Activated CD4-positive, alpha-beta T cell treated with anti-CD3 and anti-CD28 coated beads for 48 hours (primary cell): ENCODE measurements at regions not wholly inside any gene's neighbourhood (a gene's known extent, or its start where the extent isn't known, plus 50 kb on each side); places are given as distances from the start of the nearest gene placed in this dataset.

ENCODE experiments used
- DNase-seq: peaks from one replicate; pipeline ENCODE4 v3.0.0-alpha.2; 2020

GRCh38 chr20:17023806-17024205, 203.0 kb upstream of the PCSK2 start:
- no peak for DNase-seq

- DNase-seq: no peak
These were observed 202.2 kb upstream of the PCSK2 start for GRCh38 chr20:17024513-17025119.

GRCh38 chr20:17026346-17026745, 200.5 kb upstream of the PCSK2 start:
- no peak for DNase-seq

GRCh38 chr20:17029698-17030097, 197.1 kb upstream of the PCSK2 start:
- DNase-seq: no peak

- no peak for DNase-seq
These were observed 190.3 kb upstream of the PCSK2 start for GRCh38 chr20:17036541-17036940.

GRCh38 chr20:17042122-17042521, 184.7 kb upstream of the PCSK2 start:
- no peak for DNase-seq

- DNase-seq: no peak
These were observed 183.5 kb upstream of the PCSK2 start for GRCh38 chr20:17043323-17043722.

GRCh38 chr20:17044891-17045290, 181.9 kb upstream of the PCSK2 start:
- DNase-seq: no peak

GRCh38 chr20:17059465-17059864, 167.4 kb upstream of the PCSK2 start:
- DNase-seq: no peak

GRCh38 chr20:17061715-17062114, 165.1 kb upstream of the PCSK2 start:
- no peak for DNase-seq

GRCh38 chr20:17062712-17063111, 164.1 kb upstream of the PCSK2 start:
- no peak for DNase-seq

GRCh38 chr20:17066902-17067301, 159.9 kb upstream of the PCSK2 start:
- no peak for DNase-seq

- DNase-seq: no peak
These were observed 158.6 kb upstream of the PCSK2 start for GRCh38 chr20:17068084-17068711.

- no peak for DNase-seq
These were observed 149.8 kb upstream of the PCSK2 start for GRCh38 chr20:17077030-17077429.

GRCh38 chr20:17083738-17084137, 143.1 kb upstream of the PCSK2 start:
- no peak for DNase-seq

- DNase-seq: no peak
These were observed 141.9 kb upstream of the PCSK2 start for GRCh38 chr20:17084909-17085308.

GRCh38 chr20:17093782-17094181, 133.1 kb upstream of the PCSK2 start:
- no peak for DNase-seq

- DNase-seq: no peak
These were observed 129.2 kb upstream of the PCSK2 start for GRCh38 chr20:17097603-17098002.

GRCh38 chr20:17100506-17100905, 126.3 kb upstream of the PCSK2 start:
- DNase-seq: no peak

GRCh38 chr20:17107127-17107526, 119.7 kb upstream of the PCSK2 start:
- no peak for DNase-seq

- no peak for DNase-seq
These were observed 117.9 kb upstream of the PCSK2 start for GRCh38 chr20:17108896-17109295.

- DNase-seq: no peak
These were observed 117.5 kb upstream of the PCSK2 start for GRCh38 chr20:17109307-17109706.

- DNase-seq: no peak
These were observed 98.6 kb upstream of the PCSK2 start for GRCh38 chr20:17128206-17128605.

- no peak for DNase-seq
These were observed 97.8 kb upstream of the PCSK2 start for GRCh38 chr20:17129089-17129488.

GRCh38 chr20:17137692-17138091, 89.1 kb upstream of the PCSK2 start:
- DNase-seq: no peak
